Erythroblast (primary cell): ENCODE measurements at regions not wholly inside any gene's neighbourhood (a gene's known extent, or its start where the extent isn't known, plus 50 kb on each side); places are given as distances from the start of the nearest gene placed in this dataset.

Source experiments
- GATA1 ChIP-seq: IDR thresholded peaks from 2 replicates; pipeline ENCODE4 v1.6.1; 2011; ENCODE audit warnings: low read depth, mild to moderate bottlenecking, control low read depth, low read length, moderate library complexity
- POLR2A ChIP-seq: IDR thresholded peaks from 2 replicates; pipeline ENCODE4 v1.6.1; 2011; ENCODE audit warnings: mild to moderate bottlenecking, low read length

- TF ChIP-seq POLR2A: no peak
- no peak for TF ChIP-seq GATA1
Measured at GRCh38 chr16:6964679-6965078, 368.0 kb upstream of the RBFOX1 start.
